Testis (tissue), 2 donors: ENCODE measurements at regions not wholly inside any gene's neighbourhood (a gene's known extent, or its start where the extent isn't known, plus 50 kb on each side); places are given as distances from the start of the nearest gene placed in this dataset.

Source experiments
- DNase-seq: peaks from one replicate; pipeline ENCODE4 v3.0.0-alpha.2; 2019
- H3K27ac ChIP-seq, 2 donors: fragments of 200-600 bp; sonication (generic); one replicate each; pipeline ENCODE4 v1.5.1; 2019
- H3K27me3 ChIP-seq: fragments of 200-600 bp; sonication (generic); one replicate; pipeline ENCODE4 v1.5.1; 2019
- H3K36me3 ChIP-seq: fragments of 200-600 bp; sonication (generic); one replicate; pipeline ENCODE4 v1.5.1; 2017; ENCODE audit warnings: low read depth; ENCODE audit errors: missing control alignments
- H3K4me1 ChIP-seq: fragments of 200-600 bp; sonication (generic); one replicate; pipeline ENCODE4 v1.5.1; 2019
- H3K4me3 ChIP-seq, 2 donors: fragments of 200-600 bp; sonication (generic); one replicate each; pipeline ENCODE4 v1.5.1; 2017 to 2019
- H3K9me3 ChIP-seq: fragments of 200-600 bp; sonication (generic); one replicate; pipeline ENCODE4 v1.5.1; 2017
- POLR2A ChIP-seq: fragments of 450-650 bp; IDR thresholded peaks from one replicate; pipeline ENCODE4 v1.6.1; 2017; ENCODE audit warnings: antibody characterized with exemption, mild to moderate bottlenecking, moderate library complexity
- WGBS, 2 donors: methylation state at CpG; one replicate each; pipeline ENCODE4 v1.1.5; 2018; 5-methylcytosine and 5-hydroxymethylcytosine counted together
- intact Hi-C: fragments of 100-400 bp; cut with DNase I; formaldehyde crosslinking; loops from one replicate; pipeline ENCODE4 v1.15.1; 2023; ENCODE audit warnings: low total_unique reads
- TF ChIP-seq, protein P1 (sequence below), 3 experiments: fragments of 450-650 bp in 2 of 3; fragments of 200-600 bp in 1 of 3; sonication (generic) in 1 of 3; IDR thresholded peaks; one replicate each; pipeline ENCODE4 v1.5.1; 2016 to 2019; ENCODE audit warnings: antibody characterized with exemption in 3 of 3, mild to moderate bottlenecking in 2 of 3, moderate library complexity in 1 of 3

GRCh38 chr22:49349841-49350381 lies 477.8 kb downstream of the BRD1 start:
- Histone ChIP-seq H3K4me1 (no peaks in the 10 kb centered on the region), H3K27me3 (no peaks in the 10 kb centered on the region), H3K36me3 (no peaks in the 10 kb centered on the region), H3K4me3 (no peak overlapping the region), H3K9me3 (no peaks in the 10 kb centered on the region), H3K27ac (no peak overlapping the region)
- no peak for DNase-seq
- intact Hi-C loops = no loop called here
- 81% methylated on average over 5 to 14 of the region's 14 CpGs for WGBS, 2 donors
- TF ChIP-seq POLR2A = no peak
- TF ChIP-seq, protein P1, sequence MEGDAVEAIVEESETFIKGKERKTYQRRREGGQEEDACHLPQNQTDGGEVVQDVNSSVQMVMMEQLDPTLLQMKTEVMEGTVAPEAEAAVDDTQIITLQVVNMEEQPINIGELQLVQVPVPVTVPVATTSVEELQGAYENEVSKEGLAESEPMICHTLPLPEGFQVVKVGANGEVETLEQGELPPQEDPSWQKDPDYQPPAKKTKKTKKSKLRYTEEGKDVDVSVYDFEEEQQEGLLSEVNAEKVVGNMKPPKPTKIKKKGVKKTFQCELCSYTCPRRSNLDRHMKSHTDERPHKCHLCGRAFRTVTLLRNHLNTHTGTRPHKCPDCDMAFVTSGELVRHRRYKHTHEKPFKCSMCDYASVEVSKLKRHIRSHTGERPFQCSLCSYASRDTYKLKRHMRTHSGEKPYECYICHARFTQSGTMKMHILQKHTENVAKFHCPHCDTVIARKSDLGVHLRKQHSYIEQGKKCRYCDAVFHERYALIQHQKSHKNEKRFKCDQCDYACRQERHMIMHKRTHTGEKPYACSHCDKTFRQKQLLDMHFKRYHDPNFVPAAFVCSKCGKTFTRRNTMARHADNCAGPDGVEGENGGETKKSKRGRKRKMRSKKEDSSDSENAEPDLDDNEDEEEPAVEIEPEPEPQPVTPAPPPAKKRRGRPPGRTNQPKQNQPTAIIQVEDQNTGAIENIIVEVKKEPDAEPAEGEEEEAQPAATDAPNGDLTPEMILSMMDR (IDR thresholded peaks at IDR 0.05) = no peak

DNA sequence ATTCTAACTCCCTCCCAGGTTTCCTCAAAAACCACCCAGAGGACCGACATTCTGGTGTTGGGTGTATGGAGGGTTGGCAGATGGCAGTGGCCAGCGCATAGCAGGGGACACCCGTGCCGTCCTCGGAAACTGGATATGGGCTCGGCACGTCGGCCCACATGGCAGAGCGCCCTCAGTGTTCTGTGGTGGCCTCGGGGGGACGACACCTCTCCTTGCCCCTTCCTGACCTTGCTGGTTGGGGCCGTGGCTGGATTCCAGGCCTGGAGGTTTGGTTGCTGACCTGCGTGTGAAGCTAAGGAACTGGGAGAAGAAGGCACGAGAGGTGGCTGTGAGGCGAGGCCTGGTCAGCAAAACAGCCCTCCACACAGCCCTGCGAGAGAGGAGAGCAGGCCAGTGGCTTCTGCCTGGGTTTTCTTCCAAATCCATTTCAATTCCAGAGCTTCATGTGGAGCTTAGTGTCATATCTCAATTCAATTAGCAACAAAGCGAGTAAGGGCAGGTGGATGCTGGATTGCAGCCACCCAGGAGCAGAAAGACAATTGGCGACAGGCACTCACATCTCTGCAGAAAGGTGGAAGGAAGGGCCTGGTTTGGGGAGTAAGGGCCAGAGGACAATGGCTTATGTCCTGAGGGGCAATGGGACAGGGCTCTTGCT lies 478.4 kb downstream of the BRD1 start:
- no peaks in the 10 kb centered on the region for H3K4me1 ChIP-seq
- TF ChIP-seq POLR2A = no peak
- TF ChIP-seq, protein P1 (IDR thresholded peaks at IDR 0.05) = no peak
- H3K27ac ChIP-seq = no peak overlapping the region
- no peak overlapping the region for H3K4me3 ChIP-seq
- H3K27me3 ChIP-seq = no peaks in the 10 kb centered on the region
- no peaks in the 10 kb centered on the region for H3K36me3 ChIP-seq
- intact Hi-C loops = no loop called here
- no peak for DNase-seq
- no peaks in the 10 kb centered on the region for H3K9me3 ChIP-seq
- WGBS, 2 donors = 90 to 91% methylated on average over 14 to 18 of the region's 18 CpGs

DNA sequence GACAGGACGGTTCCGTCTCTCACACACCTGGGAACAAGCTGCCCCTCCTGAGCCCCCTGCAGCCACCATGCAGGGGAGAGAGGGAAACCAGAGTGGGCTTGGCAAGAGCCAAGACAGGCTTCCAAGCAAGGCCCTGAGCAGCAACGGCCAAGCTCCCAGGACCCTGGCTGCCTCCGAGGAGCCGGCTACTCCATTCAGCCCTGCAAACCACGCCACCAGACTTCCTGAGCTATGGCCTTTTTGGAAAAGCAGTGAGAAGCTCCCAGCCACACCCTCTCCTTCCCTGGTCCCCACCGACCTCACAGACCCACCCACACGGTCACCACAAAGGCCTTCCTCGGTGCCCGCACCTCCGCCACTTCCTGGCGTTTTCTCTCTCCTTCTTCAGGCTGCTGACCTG lies 479.0 kb downstream of the BRD1 start:
- Histone ChIP-seq H3K4me1 (no peaks in the 10 kb centered on the region), H3K36me3 (no peaks in the 10 kb centered on the region), H3K27me3 (no peaks in the 10 kb centered on the region), H3K9me3 (no peaks in the 10 kb centered on the region), H3K27ac (no peak overlapping the region), H3K4me3 (no peak overlapping the region)
- WGBS, 2 donors = 81 to 93% methylated on average over 9 to 12 of the region's 12 CpGs
- no peak for TF ChIP-seq POLR2A
- TF ChIP-seq, protein P1 (IDR thresholded peaks at IDR 0.05) = no peak
- DNase-seq = no peak
- intact Hi-C loops = no loop called here

- H3K27ac ChIP-seq = no peak overlapping the region
- DNase-seq = no peak
- H3K4me3 ChIP-seq = no peak overlapping the region
- H3K27me3 ChIP-seq = no peaks in the 10 kb centered on the region
- WGBS, 2 donors = 84 to 85% methylated on average over 9 of the region's 9 CpGs
- no peak for TF ChIP-seq POLR2A
- H3K36me3 ChIP-seq = no peaks in the 10 kb centered on the region
- no peaks in the 10 kb centered on the region for H3K4me1 ChIP-seq
- no peaks in the 10 kb centered on the region for H3K9me3 ChIP-seq
- intact Hi-C loops = no loop called here
Measured at GRCh38 chr22:49347376-49347775, 480.3 kb downstream of the BRD1 start.

GRCh38 chr22:49345896-49346295 lies 481.8 kb downstream of the BRD1 start:
- Histone ChIP-seq H3K27me3 (no peaks in the 10 kb centered on the region), H3K9me3 (no peaks in the 10 kb centered on the region), H3K36me3 (no peaks in the 10 kb centered on the region), H3K4me3 (no peak overlapping the region), H3K4me1 (no peaks in the 10 kb centered on the region), H3K27ac (no peak overlapping the region)
- TF ChIP-seq, protein P1 (IDR thresholded peaks at IDR 0.05) = no peak
- no peak for TF ChIP-seq POLR2A
- intact Hi-C loops = no loop called here
- WGBS, 2 donors = 84 to 91% methylated on average over 17 of the region's 17 CpGs
- no peak for DNase-seq
